ENCODE measurements at regions not wholly inside any gene's neighbourhood (a gene's known extent, or its start where the extent isn't known, plus 50 kb on each side); places are given as distances from the start of the nearest gene placed in this dataset.
"Not testable (repeated sequence)": the region's sequence is repeated elsewhere in the genome, so short reads cannot be mapped to it uniquely, and the experiment has no call there.

DNA sequence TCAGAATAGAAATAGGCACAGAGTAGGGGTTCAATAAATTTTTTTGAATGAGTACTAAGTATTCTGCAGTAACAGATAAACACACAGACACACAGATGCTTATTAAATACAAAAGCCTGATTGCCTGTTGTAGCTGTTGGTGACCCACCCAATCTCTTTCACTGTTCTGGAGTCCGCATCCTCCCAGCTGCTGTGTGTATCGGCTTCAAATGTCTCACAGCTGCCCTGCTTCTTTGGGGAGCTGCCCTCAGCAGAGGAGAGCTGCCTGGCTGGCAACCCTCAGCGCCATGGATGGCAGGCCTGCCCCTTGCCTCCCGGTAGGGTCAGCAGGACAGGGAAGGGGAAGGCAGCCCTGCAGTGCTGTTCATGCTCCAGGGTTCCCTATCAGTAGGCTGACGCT, 50.5 kb upstream of the PRNP start:
- DNase-seq = no peak

DNA sequence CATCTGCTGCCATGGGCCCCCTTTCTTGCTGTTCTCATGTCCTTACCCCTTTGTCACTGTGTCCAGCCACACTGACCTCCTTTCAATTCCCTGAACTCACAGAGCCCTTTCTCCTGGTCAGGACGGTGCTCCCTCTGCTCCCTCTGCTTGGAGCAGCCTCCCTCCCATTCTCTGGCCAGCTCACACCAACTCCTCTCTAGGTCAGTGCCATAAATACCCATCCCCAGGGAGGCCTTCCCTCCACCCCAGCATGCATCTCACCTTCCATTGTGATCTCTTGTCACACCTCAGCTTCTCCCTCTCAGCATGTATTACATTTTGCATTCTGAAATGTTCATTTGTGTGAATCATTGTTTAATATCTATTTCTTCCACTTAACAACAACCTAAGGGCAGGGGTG, 50.9 kb upstream of the PRNP start:
- DNase-seq = no peak

DNA sequence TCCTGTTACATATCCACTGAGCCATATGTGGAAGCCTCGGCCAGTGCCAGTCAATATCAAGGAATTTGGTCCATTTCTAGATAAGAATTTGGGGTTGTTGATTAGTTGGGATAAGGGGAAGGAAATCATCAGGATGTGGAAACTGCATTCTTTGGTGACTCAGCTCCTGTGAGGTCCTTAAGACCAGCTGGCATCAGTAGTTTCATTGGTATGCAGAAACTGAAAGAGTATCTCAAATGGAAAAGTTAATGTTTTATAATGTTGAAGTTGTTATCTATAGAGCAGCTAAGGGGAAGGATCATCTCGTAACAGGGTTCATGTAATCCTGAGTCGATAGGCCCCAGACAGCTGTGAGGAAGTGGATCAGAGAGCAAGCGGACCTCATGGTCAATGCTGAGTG, 52.5 kb upstream of the PRNP start:
- DNase-seq = no peak

DNA sequence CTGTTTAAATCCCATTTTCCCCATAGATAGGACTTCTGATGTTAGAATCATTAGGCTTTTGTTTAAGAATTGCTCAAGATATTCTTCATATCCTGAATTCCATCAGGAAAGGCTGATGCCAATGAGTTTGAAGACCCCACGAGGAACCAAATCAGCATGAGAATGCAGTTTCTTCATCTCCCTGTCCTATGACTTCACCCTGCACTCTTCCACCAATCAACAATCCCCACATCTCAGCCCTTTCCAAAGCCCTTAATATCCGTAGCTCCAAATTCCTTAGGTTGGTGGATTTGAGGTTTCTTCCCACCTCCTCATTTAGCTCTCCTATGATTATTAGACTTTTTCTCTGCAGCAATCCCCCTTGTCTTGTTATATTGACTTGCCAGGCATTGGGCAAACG, 52.9 kb upstream of the PRNP start:
- no peak for DNase-seq

DNA sequence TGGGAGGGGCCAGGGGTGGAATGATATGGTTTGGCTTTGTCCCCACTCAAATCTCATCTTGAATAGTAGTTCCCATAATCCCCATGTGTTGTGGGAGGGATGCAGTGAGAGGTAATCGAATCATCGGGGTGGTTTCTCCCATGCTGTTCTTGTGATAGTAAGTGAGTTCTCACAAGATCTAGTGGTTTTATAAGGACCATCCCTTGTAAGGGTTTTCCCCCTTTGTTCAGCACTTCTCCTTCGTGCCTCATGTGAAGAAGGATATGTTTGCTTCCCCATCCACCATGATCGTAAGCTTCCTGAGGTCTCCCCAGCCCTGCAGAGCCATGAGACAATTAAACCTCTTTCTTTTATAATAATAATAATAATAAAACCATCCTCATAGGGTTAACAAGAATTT, 53.4 kb upstream of the PRNP start:
- DNase-seq = no peak

DNA sequence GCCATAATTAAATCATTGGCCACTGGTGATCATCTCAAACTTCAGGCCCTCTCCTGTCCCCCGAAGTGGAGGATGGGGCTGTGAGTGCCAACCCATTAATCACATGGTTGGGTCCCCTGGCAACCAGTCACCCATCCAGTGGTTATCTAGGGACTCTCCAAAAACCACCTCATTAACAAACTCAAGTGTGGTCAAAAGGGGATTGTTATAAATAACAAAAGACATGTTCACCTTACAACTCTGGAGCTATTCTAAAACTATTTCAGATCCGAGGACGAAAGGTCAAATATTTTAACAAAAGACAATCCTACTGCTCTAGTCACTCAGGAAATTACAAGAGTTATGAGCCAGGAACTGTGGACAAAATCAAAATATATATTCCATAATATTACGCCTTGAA, 60.0 kb upstream of the PRNP start:
- DNase-seq = no peak

DNA sequence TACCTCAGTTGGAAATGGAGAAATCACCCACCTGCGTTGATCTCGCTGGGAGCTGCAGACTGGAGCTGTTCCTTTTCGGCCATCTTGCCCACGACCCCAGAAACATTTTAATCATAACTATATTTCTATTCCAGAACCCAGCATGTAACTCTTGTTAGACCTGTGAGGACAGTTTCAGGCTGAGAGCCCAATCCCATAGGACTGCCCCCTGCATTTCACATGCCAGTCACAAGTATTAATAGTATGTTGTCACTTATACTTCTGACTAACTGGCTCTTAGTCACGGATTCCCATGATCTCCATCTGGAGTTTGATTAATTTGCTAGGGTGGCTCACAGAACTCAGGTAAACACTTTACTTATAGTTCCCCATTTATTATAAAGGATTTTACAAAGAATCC, 60.6 kb upstream of the PRNP start:
- DNase-seq = no peak

DNA sequence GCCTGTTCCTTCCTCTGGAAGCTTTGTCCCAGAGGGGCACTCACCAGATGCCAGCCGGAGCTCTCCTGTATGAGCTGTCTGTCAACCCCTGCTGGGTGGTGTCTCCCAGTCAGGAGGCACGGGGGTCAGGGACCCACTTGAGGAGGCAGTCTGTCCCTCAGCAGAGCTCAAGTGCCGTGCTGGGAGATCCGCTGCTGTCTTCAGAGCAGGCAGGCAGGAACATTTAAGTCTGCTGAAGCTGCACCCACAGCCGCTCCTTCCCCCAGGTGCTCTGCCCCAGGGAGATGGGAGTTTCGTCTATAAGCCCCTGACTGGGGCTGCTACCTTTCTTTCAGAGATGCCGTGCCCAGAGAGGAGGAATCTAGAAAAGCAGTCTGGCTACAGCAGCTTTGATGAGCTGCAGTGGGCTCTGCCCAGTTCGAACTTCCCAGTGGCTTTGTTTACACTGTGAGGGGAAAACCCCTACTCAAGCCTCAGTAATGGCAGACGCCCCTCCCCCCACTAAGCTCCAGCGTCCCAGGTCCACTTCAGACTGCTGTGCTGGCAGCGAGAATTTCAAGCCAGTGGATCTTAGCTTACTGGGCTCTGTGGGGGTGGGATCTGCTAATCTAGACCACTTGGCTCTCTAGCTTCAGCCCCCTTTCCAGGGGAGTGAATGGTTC, 61.5 kb upstream of the PRNP start:
- DNase-seq = not testable (repeated sequence)

DNA sequence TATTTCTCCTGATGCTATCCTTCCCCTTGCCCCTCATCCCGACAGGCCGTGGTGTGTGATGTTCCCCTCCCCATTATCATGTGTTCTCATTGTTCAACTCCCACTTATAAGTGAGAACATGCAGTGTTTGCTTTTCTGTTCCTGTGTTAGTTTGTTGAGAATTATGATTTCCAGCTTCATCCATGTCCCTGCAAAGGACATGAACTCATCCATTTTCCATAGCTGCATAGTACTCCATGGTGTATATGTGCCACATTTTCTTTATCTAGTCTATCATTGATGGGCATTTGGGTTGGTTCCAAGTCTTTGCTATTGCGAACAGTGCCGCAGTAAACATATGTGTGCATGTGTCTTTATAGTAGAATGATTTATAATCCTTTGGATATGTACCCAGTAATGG, 67.1 kb upstream of the PRNP start:
- DNase-seq = not testable (repeated sequence)

DNA sequence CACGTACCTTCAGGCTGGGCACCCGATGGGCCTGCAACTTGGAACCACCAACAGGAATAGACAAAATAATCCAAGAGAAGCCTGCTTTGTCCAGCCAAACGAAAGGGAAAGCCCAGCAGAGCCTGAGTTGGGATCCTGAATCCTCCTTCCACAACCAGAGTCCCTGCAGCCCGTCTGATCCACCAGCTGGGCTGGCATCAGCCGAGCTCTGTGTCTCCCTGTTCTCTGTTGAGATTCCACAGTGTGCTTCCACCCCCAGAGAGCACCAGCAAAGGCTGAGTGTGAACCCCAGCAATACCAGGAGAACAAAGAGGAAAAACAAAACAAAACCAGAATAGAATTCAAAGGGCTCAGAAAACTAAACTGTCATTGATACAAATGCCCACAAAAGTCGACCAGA, 68.8 kb upstream of the PRNP start:
- no peak for DNase-seq

DNA sequence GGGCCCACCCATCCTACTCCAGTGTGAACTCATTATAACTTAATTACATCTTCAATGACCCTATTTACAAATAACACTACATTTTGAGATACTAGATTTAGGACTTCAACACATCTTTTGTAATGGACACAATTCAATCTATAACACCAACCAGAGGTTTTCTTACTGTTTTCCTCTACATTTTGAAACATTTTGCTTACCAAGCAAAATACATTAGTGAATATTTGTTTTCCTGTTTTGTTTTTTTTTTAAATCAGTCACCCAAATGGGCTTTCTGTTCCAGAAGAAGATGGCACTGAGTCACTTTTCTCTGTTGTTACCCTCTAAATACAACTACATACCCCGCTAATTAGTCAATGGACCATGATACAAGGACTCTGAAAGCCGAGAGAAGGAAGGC, 69.2 kb upstream of the PRNP start:
- no peak for DNase-seq

DNA sequence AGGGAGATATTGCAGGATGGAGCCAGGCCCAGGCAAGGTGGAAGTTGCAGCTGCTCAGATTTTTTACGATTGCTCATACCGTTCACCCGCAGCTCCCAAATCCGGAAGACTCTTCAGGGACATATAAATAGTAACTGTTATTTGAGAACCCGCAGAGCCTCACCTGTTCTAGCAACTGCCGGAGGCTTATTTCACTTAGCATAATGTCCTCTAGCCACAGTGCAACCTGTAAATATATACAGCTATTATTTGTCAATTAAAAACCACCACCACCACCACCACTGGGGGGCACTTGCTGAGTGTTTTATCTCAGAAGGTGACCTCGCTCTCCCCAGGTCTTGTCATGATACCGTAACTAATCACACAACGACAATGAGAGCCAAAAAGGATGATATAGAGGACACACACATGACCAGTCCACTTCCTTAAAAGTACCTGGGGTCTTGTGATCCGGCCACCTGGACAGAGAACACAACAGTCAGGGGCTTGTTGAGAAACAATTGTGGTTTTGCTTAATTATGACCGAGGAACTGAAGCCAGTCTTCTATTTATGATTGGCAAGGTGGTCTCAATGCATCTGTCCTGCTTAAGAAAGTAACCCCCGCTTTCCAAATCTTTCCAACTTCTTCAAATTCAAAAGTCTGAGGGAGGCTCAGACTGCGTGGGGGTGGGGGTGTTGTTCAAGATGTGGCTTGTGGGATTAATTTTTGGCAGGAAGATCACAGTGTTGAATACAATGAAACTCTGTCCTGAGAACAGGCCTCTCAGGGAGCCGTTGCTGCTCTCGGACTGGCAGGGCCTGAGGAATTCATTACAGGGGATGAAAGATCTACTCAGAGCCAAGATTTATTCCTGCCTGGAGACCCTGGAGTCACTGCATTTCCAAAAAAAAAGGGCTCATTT, 72.3 kb upstream of the PRNP start:
- peak; percentile 49 for DNase-seq

DNA sequence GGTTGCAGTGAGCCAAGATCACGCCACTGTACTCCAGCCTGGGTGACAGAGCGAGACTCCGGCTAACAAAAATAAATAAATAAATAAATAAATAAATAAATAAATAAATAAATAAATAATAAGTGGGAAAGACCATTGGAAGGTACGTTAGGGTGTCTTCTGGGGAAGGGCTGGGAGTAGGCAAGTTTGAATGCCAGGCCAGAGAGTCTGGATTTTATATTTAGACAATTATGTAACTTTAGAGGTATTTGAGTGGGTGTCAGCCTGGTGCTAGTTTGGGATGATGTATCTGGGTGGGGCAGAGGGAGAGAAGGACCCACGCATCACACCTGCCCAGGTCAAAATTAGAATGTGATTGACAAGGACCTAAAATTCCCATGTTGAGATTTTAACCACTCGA, 73.1 kb upstream of the PRNP start:
- no peak for DNase-seq

DNA sequence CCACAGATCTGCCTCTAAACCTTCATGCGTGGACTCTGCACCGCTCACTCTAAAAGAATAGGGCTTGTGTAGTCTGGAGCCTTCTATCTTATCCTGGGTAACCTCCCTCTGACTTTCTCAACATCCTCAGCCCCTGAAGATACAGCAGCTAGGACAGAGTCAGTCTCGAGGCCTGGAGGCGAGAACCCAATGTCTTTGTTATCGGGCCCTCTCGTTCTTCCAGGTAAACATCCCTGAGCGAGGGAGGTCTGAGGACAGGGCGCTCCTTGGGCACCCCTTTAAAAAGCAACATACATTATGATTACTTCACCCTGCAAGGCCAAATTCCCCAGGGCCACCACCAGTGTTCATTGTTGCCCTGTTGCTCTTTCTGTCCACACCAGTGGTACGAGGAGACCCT, 75.4 kb upstream of the PRNP start:
- DNase-seq = no peak

DNA sequence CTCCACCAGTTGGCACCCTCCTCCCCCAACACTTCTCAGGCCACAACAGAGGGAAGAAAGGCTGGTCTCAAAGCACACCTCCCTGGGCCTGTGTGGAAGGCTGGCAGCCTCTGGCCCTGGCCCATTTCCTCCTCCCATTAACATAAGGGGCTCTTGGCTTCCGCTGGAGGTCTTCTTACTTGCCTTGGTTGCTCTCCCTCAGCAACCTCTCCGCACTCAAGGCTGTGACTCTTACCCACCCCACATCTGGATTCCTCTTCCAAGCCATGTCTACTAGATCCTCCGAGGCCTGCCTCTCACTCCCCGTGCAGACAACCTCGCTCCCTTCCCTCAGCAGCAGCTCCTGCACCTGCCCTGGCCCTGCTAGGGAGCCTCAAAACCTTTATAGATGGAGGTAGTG, 76.7 kb upstream of the PRNP start:
- DNase-seq = no peak

DNA sequence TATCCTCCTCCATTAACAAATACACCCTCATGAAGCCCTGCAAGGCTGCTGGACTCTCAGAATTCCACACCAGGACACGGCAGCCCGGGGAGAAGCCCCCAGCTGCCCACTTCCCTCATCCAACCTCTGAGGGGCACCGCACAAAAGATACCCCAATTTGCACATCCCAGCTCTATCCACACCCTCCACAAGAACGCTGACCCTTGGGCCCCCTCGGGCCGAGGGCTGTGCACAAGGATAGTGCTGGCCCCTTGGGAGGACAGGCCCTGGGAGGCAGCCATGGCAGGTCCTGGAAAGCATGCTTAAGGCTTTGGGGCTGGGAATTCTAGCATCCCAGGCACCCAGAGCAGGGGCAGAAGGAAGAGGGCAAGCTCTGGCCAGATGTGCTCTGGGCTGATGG, 77.4 kb upstream of the PRNP start:
- DNase-seq = no peak

DNA sequence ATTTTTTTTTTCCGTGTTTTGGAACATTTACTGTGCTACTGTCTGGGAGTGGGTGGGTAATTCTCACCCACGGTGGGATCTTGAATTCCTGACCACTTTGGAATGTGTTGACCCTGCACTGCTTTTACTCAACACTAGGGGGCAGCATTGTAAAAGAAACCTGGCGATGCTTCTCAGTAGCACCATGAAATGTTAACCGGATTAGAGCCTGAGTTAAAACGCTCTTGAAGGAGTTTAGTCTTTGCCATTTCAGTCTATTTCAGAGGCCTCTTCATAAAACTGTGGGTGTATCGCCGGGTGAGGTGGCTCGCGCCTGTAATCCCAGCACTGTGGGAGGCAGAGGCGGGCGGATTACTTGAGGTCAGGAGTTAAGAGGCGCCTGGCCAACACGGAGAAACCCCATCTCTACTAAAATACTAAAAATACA, 79.0 kb upstream of the PRNP start:
- DNase-seq = peak; percentile 51

DNA sequence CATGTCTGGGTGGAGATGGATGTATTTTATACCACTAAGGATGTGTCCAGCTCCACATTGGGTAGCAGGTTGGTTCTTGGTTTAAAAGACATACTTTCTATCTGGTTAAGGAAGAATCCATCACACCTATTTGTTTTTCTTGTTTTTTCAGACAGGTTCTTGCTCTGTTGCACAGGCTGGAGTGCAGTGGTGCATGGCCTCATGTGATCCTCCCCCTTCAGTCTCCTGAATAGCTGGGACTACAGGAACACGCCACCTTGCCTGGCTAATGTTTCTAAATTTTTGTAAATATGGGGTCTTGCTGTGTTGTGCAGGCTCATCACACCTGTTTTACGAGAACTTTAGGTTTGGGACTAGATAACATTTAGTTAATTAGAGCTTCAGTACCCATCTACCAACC, 80.2 kb upstream of the PRNP start:
- no peak for DNase-seq

DNA sequence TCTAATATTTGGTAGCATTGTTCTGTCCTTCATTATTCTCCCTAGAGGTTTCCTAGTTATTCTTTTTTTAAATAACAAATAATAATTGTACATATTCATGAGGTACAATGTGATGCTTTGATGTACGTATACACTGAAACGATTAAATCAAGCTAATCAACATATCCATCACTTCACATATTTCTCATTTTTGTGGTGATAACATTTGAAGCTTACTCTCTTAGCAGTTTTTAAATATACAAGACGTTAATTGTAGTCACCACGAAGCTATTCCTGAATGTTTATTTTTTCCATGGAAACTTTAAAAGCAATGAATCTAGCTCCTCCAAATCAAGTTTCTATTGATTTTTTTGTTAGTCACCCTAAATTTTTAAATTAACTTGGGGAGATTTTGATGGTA, 81.1 kb upstream of the PRNP start:
- no peak for DNase-seq

DNA sequence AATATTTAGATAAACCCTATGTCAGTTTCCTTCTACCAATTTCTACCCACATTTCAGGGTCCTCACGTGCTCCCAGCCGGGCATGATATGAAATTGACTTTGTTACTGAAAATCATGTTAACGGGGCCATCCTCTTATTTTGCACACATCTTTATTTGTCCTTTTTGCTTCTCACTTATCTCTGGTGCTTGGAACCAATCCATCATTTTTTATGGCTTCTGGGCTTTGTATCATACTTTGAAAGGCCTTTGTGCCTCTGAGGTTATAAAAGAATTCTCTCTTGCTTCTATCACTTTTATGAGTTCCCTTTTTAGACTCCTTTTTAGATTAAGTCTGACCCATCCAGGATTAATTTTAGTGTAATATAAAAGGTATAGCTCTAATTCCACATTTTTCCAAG, 81.7 kb upstream of the PRNP start:
- no peak for DNase-seq

DNA sequence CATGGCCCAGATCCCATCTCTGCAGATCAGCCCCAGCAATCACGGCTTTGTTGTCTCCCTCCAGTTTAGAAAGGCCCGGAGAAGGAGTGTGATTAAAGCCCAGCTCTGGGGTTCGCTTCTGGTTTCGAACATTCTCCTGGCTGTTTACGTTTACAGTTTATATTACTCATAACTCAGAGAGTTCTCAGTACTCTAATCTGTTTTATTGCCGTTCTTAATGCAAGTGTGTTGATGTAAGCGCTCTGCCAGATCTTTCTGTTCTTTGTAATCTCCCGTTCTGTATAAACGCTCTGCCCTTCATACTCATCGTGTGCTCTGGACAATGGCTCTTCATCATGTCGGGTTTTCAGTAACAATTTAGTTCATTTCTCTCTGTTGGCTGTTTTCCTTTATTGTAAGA, 82.5 kb upstream of the PRNP start:
- DNase-seq = no peak

DNA sequence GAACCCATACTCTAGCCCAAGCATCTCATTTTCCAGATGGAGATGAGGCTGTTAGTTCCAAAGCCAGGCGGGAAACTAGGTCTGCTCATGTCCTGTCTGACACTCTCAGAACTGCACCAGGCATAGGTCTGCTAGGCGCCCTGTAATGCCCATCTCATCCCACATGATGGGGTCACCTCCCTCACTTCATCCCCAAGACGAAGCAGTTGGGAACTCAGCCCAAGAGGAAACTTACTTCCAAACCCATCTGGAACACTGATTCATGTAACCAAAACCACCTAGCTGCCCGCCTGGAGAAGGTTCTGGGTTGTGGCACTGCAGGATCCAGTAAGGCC, 84.0 kb upstream of the PRNP start:
- DNase-seq = no peak

DNA sequence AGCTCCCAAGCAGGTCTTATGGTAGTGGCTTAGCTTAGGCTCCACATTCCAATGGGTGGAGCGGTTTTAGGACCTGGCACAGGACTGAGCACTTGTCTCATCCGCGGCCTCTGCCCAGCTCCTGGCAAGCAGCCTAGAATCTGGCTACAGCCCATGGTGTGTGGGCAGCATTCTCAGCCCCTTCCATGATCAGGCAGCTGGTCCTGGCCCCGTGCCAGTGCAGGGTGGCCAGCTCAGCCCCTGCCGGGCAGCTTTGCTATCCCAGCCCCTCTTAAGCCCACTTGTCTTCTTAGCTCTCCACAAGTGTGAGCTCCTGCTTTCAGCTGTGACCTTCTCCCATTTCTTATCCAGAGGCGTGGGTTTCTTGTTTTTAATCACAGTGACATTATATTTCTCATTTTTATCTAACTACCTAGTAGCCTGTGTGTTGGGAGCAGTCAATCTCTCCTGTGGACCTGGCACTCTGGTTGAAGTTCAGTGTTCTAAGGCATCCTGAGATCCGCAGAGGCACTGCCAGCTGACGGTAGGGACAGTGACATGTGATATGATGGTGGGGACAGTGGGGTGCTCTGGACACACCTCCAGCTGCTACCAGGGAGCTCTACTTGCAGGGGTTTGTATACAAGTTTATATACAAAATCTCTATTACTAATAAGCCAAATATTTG, 84.5 kb upstream of the PRNP start:
- DNase-seq = peak; percentile 43

DNA sequence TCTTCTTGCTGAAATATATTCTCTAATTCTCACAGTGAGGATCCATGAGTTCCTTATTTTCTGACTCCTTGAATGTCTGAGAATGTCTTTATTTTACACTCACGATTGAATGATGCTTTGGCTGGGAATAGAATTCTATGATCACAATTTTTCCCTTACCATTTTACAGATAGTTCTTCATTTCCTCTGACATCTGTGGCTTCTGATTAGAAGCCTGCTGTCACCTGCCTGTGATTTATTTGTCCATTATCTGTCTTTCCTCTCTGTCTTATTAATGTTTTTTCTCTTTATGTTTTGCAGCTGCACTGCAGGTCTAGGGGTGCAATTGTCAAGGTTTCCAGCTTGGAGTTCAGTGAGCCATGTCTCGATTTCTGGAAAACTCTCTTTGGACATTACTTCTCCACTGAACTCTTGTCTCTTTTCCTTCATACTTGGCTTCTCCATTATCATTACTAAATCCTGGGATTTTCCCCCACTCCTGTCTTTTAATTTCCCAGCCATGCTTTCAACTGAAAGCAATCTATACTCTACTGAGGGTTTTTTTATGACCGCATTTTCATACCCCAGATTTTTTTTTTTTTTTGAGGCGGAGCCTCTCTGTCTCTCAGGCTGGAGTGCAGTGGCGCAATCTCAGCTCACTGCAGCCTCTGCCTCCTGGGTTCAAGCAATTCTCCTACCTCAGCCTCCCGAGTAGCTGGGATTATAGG, 85.8 kb upstream of the PRNP start:
- no peak for DNase-seq

Measured in SHP77 treated with DMSO at 0.1 percent for 48 hours (cell line).